ENCODE measurements at regions not wholly inside any gene's neighbourhood (a gene's known extent, or its start where the extent isn't known, plus 50 kb on each side); places are given as distances from the start of the nearest gene placed in this dataset.
"Not testable (repeated sequence)": the region's sequence is repeated elsewhere in the genome, so short reads cannot be mapped to it uniquely, and the experiment has no call there.

GRCh38 chr15:70576696-70577095, 186.7 kb downstream of the UACA start:
- Histone ChIP-seq H3K4me3 (no peak overlapping the region), H3K4me1 (peaks cover 0 to 3% of the 10 kb centered on the region in 2 donors), H3K27ac (no peak overlapping the region), H3K9me3 (no peaks in the 10 kb centered on the region), H3K36me3 (no peaks in the 10 kb centered on the region), H3K27me3 (peaks cover 0 to 18% of the 10 kb centered on the region in 2 donors)
- ATAC-seq (no peak), DNase-seq (peak in 1 of 4 donors; percentile 51)
- TF ChIP-seq CTCF (IDR thresholded peaks at IDR 0.05) = no peak
- intact Hi-C loops (cut with DNase I) = no loop called here

DNA sequence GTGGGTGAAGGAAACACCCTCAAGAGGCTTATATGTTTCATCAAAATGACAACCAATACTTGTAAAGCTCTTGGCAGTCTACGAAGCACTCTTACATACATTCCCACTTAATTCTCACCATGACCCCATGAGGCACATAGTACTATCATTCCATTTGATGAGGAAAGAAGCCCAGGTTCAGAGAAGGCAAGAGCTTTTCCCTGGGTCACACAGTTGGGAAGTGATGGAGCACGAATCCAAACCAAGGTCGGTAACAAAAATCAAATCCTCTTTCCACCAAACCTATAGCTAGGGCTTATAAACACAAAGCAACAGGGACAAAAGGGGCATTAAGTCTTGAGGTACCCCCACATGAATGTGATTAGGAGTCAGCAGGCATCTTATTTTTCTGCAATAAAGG, 187.1 kb downstream of the UACA start:
- no peak overlapping the region for H3K27ac ChIP-seq
- intact Hi-C loops (cut with DNase I) = no loop called here
- TF ChIP-seq CTCF (IDR thresholded peaks at IDR 0.05) = no peak

GRCh38 chr15:70575231-70576226, 187.8 kb downstream of the UACA start:
- Histone ChIP-seq H3K36me3 (no peaks in the 10 kb centered on the region), H3K27me3 (peaks cover 0 to 14% of the 10 kb centered on the region in 2 donors), H3K27ac (no peak overlapping the region), H3K4me1 (peaks cover 0 to 2% of the 10 kb centered on the region in 2 donors), H3K4me3 (no peak overlapping the region), H3K9me3 (no peaks in the 10 kb centered on the region)
- no peak for TF ChIP-seq CTCF (IDR thresholded peaks at IDR 0.05)
- ATAC-seq (no peak), DNase-seq (peak in 1 of 4 donors; percentile 48)
- intact Hi-C loops (cut with DNase I) = no loop called here

More for the DNA sequence above, 187.1 kb downstream of the UACA start:
- no peaks in the 10 kb centered on the region for H3K9me3 ChIP-seq
- ATAC-seq = no peak
- peaks cover 0 to 3% of the 10 kb centered on the region in 2 donors for H3K4me1 ChIP-seq
- H3K36me3 ChIP-seq = no peaks in the 10 kb centered on the region
- no peak overlapping the region for H3K4me3 ChIP-seq
- no peak for DNase-seq
- H3K27me3 ChIP-seq = peaks cover 0 to 16% of the 10 kb centered on the region in 2 donors

DNA sequence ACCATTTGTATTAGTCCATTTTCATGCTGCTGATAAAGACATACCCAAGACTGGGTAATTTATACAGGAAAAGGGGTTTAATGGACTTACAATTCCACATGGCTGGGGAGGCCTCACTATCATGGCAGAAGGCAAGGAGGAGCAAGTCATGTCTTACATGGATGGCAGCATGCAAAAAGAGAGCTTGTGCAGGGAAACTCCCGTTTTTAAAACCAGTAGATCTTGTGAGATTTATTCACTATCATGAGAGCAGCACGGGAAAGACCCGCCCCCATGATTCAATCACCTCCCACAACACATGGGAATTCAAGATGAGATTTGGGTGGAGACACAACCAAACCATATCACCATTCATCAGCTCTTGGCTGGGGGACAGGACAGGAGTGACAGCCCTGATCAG, 189.0 kb downstream of the UACA start:
- ATAC-seq; intact Hi-C loops (cut with DNase I): not testable (repeated sequence)

DNA sequence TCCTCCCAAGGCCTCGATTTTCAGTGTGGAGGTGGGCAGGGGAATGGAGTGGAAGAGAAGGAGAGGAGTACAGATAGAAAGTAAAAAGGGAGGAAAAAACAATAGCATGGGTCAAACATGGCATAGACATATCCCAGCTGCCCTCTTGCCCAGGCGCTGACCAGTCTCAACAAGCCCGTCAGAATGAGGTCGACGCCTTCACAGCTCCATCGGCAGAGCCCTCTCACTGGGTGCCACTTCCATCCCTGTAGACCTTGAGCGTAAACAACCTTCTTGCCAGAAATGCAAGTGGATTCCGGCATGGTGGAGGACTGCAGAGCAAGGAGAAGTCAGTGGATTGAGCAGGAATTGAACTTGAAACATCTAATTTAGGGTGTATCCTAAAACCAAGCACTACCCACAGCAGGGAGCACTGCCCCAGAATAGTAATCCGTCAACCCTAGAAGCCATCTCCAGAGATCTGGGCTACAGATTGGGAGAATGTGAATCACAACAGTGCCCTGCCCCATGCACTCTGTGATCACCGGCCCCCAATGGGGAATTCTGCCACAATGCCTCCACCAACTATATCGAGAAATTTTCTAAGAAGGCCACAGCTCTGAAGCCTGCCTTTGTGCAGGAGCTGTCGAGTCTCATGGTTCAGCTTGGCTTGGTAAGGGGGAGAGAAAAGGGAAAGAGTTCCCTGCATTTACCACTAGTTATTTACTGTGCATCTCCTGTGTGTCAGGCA, 190.1 kb downstream of the UACA start:
- H3K27me3 ChIP-seq = no peaks in the 10 kb centered on the region
- H3K27ac ChIP-seq = no peak overlapping the region
- H3K9me3 ChIP-seq = no peaks in the 10 kb centered on the region
- H3K4me1 ChIP-seq = no peaks in the 10 kb centered on the region
- no peak for TF ChIP-seq CTCF (IDR thresholded peaks at IDR 0.05)
- no peak for DNase-seq
- intact Hi-C loops (cut with DNase I) = no loop called here
- ATAC-seq = no peak
- no peak overlapping the region for H3K4me3 ChIP-seq
- H3K36me3 ChIP-seq = no peaks in the 10 kb centered on the region

More for the DNA sequence above, 189.0 kb downstream of the UACA start:
- not testable (repeated sequence) for H3K9me3 ChIP-seq, H3K27me3 ChIP-seq, H3K4me3 ChIP-seq, DNase-seq, H3K36me3 ChIP-seq, H3K27ac ChIP-seq, H3K4me1 ChIP-seq
